WTC11 (cell line): ENCODE measurements at regions not wholly inside any gene's neighbourhood (a gene's known extent, or its start where the extent isn't known, plus 50 kb on each side); places are given as distances from the start of the nearest gene placed in this dataset.

Experiments
- ATAC-seq: fragments of 200-7000 bp; cut with Tn5 transposase; 2 replicates; pipeline ENCODE4 v1.10.0; 2021; ENCODE audit warnings: mild to moderate bottlenecking, moderate library complexity
- CTCF ChIA-PET: fragments of 300-600 bp; sonication (Branson Sonifier 250); formaldehyde crosslinking; loops from one replicate; lab custom pipeline; 2021; ENCODE audit warnings: antibody characterized with exemption; lab: Charles Lee
- POLR2A ChIA-PET: fragments of 350-600 bp; sonication (Branson Sonifier 250); formaldehyde crosslinking; loops from one replicate; lab custom pipeline; 2021; ENCODE audit warnings: antibody characterized with exemption; lab: Charles Lee
- DNase-seq: peaks from one replicate; pipeline ENCODE4 v3.0.0; 2021; ENCODE audit warnings: low spot score
- H3K27ac Mint-ChIP-seq: 2 replicates; pipeline ENCODE4 v1.8.0; 2021; ENCODE audit warnings: mixed read lengths
- H3K27me3 Mint-ChIP-seq: 2 replicates; pipeline ENCODE4 v1.8.0; 2021; ENCODE audit warnings: low read depth, mild to moderate bottlenecking, moderate library complexity, mixed read lengths
- H3K36me3 Mint-ChIP-seq: 2 replicates; pipeline ENCODE4 v1.8.0; 2021; ENCODE audit warnings: mixed read lengths
- H3K4me1 Mint-ChIP-seq: 2 replicates; pipeline ENCODE4 v1.8.0; 2022; ENCODE audit warnings: mixed read lengths
- H3K4me3 Mint-ChIP-seq: 2 replicates; pipeline ENCODE4 v1.8.0; 2021; ENCODE audit warnings: mild to moderate bottlenecking, moderate library complexity, mixed read lengths
- H3K9me3 Mint-ChIP-seq: 2 replicates; pipeline ENCODE4 v1.8.0; 2021; ENCODE audit warnings: mixed read lengths
- ATF1 ChIP-seq: sonication (generic); formaldehyde crosslinking; IDR thresholded peaks from 2 replicates; pipeline ENCODE4 v1.8.1; 2023; ENCODE audit warnings: mild to moderate bottlenecking, moderate library complexity, missing genetic modification reagents
- CREB1 ChIP-seq: sonication (generic); formaldehyde crosslinking; IDR thresholded peaks from 2 replicates; pipeline ENCODE4 v1.8.0; 2023; ENCODE audit warnings: mild to moderate bottlenecking, missing genetic modification reagents
- ELF4 ChIP-seq: sonication (generic); formaldehyde crosslinking; IDR thresholded peaks from 2 replicates; pipeline ENCODE4 v1.8.1; 2022; ENCODE audit warnings: low read depth, mild to moderate bottlenecking, moderate library complexity, missing genetic modification reagents
- IRF2 ChIP-seq: sonication (generic); formaldehyde crosslinking; IDR thresholded peaks from 2 replicates; pipeline ENCODE4 v1.8.0; 2022; ENCODE audit warnings: low read depth, missing genetic modification reagents, borderline replicate concordance
- KAT7 ChIP-seq: sonication (generic); formaldehyde crosslinking; IDR thresholded peaks from 2 replicates; pipeline ENCODE4 v1.8.1; 2023; ENCODE audit warnings: missing genetic modification reagents, mild to moderate bottlenecking, borderline replicate concordance
- NFATC4 ChIP-seq: fragments of 250-450 bp; sonication (Bioruptor Pico); IDR thresholded peaks from 2 replicates; pipeline ENCODE4 v1.9.0; 2021; ENCODE audit warnings: mild to moderate bottlenecking
- NR1H2 ChIP-seq: sonication (generic); formaldehyde crosslinking; IDR thresholded peaks from 2 replicates; pipeline ENCODE4 v1.9.0; 2021; ENCODE audit warnings: mild to moderate bottlenecking, moderate library complexity, missing genetic modification reagents
- NR2C2 ChIP-seq: sonication (generic); formaldehyde crosslinking; IDR thresholded peaks from 2 replicates; pipeline ENCODE4 v1.8.0; 2022; ENCODE audit warnings: mild to moderate bottlenecking, missing genetic modification reagents
- PRRX2 ChIP-seq: fragments of 250-450 bp; sonication (Bioruptor Pico); IDR thresholded peaks from 2 replicates; pipeline ENCODE4 v1.8.0; 2021; ENCODE audit warnings: mild to moderate bottlenecking
- RELA ChIP-seq: sonication (generic); formaldehyde crosslinking; IDR thresholded peaks from 2 replicates; pipeline ENCODE4 v1.8.1; 2022; ENCODE audit warnings: missing genetic modification reagents, mild to moderate bottlenecking, borderline replicate concordance
- RORB ChIP-seq: fragments of 250-450 bp; sonication (Bioruptor Pico); IDR thresholded peaks from 2 replicates; pipeline ENCODE4 v1.9.0; 2021; ENCODE audit warnings: mild to moderate bottlenecking
- SMAD4 ChIP-seq: sonication (generic); formaldehyde crosslinking; IDR thresholded peaks from 2 replicates; pipeline ENCODE4 v1.8.0; 2022; ENCODE audit warnings: mild to moderate bottlenecking, missing genetic modification reagents
- SP1 ChIP-seq: sonication (generic); formaldehyde crosslinking; conservative IDR thresholded peaks from 2 replicates; pipeline ENCODE4 v1.8.1; 2022; ENCODE audit warnings: missing genetic modification reagents
- ZNF121 ChIP-seq: sonication (generic); formaldehyde crosslinking; IDR thresholded peaks from 2 replicates; pipeline ENCODE4 v1.8.0; 2023; ENCODE audit warnings: missing genetic modification reagents
- ZNF138 ChIP-seq: sonication (generic); formaldehyde crosslinking; conservative IDR thresholded peaks from 2 replicates; pipeline ENCODE4 v1.8.1; 2022; ENCODE audit warnings: mild to moderate bottlenecking, moderate library complexity, missing genetic modification reagents
- ZNF317 ChIP-seq: sonication (generic); formaldehyde crosslinking; IDR thresholded peaks from 2 replicates; pipeline ENCODE4 v1.8.1; 2023; ENCODE audit warnings: low read depth, mild to moderate bottlenecking, moderate library complexity, missing genetic modification reagents, borderline replicate concordance
- ZNF396 ChIP-seq: fragments of 250-450 bp; sonication (Bioruptor Pico); IDR thresholded peaks from 2 replicates; pipeline ENCODE4 v1.8.0; 2021; ENCODE audit warnings: mild to moderate bottlenecking, moderate library complexity, borderline replicate concordance
- ZNF416 ChIP-seq: fragments of 250-450 bp; sonication (Bioruptor Pico); IDR thresholded peaks from 2 replicates; pipeline ENCODE4 v1.9.0; 2021; ENCODE audit warnings: mild to moderate bottlenecking, inconsistent platforms
- ZNF423 ChIP-seq: fragments of 250-450 bp; sonication (Bioruptor Pico); IDR thresholded peaks from 2 replicates; pipeline ENCODE4 v2.1.2; 2022; ENCODE audit warnings: mild to moderate bottlenecking, moderate library complexity
- TF ChIP-seq, protein P1 (sequence below): sonication (generic); formaldehyde crosslinking; IDR thresholded peaks from 2 replicates; pipeline ENCODE4 v1.8.1; 2022; ENCODE audit warnings: missing genetic modification reagents, borderline replicate concordance
- TF ChIP-seq, protein P2 (sequence below): sonication (generic); formaldehyde crosslinking; IDR thresholded peaks from 2 replicates; pipeline ENCODE4 v1.8.0; 2022; ENCODE audit warnings: mild to moderate bottlenecking, missing genetic modification reagents
- TF ChIP-seq, protein P3 (sequence below): sonication (generic); formaldehyde crosslinking; IDR thresholded peaks from 2 replicates; pipeline ENCODE4 v1.8.1; 2023; ENCODE audit warnings: mild to moderate bottlenecking, missing genetic modification reagents, moderate library complexity
- TF ChIP-seq, protein P4 (sequence below): sonication (generic); formaldehyde crosslinking; IDR thresholded peaks from 2 replicates; pipeline ENCODE4 v1.8.1; 2023; ENCODE audit warnings: mild to moderate bottlenecking, missing genetic modification reagents
- TF ChIP-seq, protein P5 (sequence below): sonication (generic); formaldehyde crosslinking; IDR thresholded peaks from 2 replicates; pipeline ENCODE4 v1.8.0; 2023; ENCODE audit warnings: missing genetic modification reagents
- TF ChIP-seq, protein P6 (sequence below): sonication (generic); formaldehyde crosslinking; IDR thresholded peaks from 2 replicates; pipeline ENCODE4 v1.8.1; 2022; ENCODE audit warnings: low read depth, missing genetic modification reagents, borderline replicate concordance
- TF ChIP-seq, protein P7 (sequence below): sonication (generic); formaldehyde crosslinking; IDR thresholded peaks from 2 replicates; pipeline ENCODE4 v1.8.1; 2022; ENCODE audit warnings: low read depth, mild to moderate bottlenecking, moderate library complexity, missing genetic modification reagents, borderline replicate concordance
- TF ChIP-seq, protein P8 (sequence below): sonication (generic); formaldehyde crosslinking; IDR thresholded peaks from 2 replicates; pipeline ENCODE4 v1.8.0; 2022; ENCODE audit warnings: mild to moderate bottlenecking, missing genetic modification reagents

DNA sequence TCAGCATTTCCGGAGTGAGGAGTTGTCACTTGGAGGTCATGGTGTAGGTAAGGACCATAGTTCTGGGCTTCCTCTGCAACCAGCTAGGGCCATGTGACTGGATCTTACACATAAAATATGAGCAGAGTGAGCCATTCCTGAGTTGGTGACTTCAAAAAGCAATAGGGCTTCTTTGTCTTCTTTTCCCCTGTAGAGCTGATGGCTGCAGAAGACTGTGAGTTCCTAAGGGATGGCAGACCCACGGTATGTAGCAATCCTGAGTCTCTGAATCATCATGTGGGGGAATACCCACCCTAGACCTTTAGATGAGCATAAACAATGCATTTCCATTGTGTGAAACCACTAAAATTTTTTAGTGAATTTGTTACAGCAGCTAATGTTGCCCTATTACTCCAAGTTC is 151.1 kb upstream of the TBX3 start:
- peaks cover 20% of the 10 kb centered on the region for H3K9me3 Mint-ChIP-seq
- DNase-seq, result no peak
- ChIA-PET POLR2A (no interaction called here), CTCF (no interaction called here)
- H3K4me3 Mint-ChIP-seq, result no peak overlapping the region
- H3K27ac Mint-ChIP-seq, result no peak overlapping the region
- H3K36me3 Mint-ChIP-seq, result peaks cover 7% of the 10 kb centered on the region; the same call in 1 of the 2 replicates
- H3K4me1 Mint-ChIP-seq, result 0 out of 2 replicates have a peak, but pooled peaks cover 2% of the 10 kb centered on the region
- no peaks in the 10 kb centered on the region; the same call in 1 of the 2 replicates for H3K27me3 Mint-ChIP-seq
- no peak for ATAC-seq
- TF ChIP-seq, protein P1, sequence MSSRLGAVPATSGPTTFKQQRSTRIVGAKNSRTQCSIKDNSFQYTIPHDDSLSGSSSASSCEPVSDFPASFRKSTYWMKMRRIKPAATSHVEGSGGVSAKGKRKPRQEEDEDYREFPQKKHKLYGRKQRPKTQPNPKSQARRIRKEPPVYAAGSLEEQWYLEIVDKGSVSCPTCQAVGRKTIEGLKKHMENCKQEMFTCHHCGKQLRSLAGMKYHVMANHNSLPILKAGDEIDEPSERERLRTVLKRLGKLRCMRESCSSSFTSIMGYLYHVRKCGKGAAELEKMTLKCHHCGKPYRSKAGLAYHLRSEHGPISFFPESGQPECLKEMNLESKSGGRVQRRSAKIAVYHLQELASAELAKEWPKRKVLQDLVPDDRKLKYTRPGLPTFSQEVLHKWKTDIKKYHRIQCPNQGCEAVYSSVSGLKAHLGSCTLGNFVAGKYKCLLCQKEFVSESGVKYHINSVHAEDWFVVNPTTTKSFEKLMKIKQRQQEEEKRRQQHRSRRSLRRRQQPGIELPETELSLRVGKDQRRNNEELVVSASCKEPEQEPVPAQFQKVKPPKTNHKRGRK, result no peak
- no peak for TF ChIP-seq ZNF416 (CRISPR knock-in tag)
- TF ChIP-seq KAT7 (CRISPR knock-in tag), result no peak
- no peak for TF ChIP-seq NR2C2
- TF ChIP-seq CREB1 (CRISPR knock-in tag), result no peak
- TF ChIP-seq ZNF396 (CRISPR knock-in tag), result no peak
- TF ChIP-seq NR1H2 (CRISPR knock-in tag), result no peak
- TF ChIP-seq, protein P2, sequence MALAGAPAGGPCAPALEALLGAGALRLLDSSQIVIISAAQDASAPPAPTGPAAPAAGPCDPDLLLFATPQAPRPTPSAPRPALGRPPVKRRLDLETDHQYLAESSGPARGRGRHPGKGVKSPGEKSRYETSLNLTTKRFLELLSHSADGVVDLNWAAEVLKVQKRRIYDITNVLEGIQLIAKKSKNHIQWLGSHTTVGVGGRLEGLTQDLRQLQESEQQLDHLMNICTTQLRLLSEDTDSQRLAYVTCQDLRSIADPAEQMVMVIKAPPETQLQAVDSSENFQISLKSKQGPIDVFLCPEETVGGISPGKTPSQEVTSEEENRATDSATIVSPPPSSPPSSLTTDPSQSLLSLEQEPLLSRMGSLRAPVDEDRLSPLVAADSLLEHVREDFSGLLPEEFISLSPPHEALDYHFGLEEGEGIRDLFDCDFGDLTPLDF (CRISPR knock-in tag), result no peak
- TF ChIP-seq PRRX2, result no peak
- TF ChIP-seq SMAD4 (CRISPR knock-in tag), result no peak
- TF ChIP-seq ZNF138 (CRISPR knock-in tag), result no peak
- TF ChIP-seq, protein P3, sequence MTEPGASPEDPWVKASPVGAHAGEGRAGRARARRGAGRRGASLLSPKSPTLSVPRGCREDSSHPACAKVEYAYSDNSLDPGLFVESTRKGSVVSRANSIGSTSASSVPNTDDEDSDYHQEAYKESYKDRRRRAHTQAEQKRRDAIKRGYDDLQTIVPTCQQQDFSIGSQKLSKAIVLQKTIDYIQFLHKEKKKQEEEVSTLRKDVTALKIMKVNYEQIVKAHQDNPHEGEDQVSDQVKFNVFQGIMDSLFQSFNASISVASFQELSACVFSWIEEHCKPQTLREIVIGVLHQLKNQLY, result no peak
- TF ChIP-seq SP1 (CRISPR knock-in tag), result no peak
- TF ChIP-seq ZNF317 (CRISPR knock-in tag), result no peak
- TF ChIP-seq ZNF423 (CRISPR knock-in tag), result no peak
- no peak for TF ChIP-seq ATF1 (CRISPR knock-in tag)
- TF ChIP-seq, protein P4, sequence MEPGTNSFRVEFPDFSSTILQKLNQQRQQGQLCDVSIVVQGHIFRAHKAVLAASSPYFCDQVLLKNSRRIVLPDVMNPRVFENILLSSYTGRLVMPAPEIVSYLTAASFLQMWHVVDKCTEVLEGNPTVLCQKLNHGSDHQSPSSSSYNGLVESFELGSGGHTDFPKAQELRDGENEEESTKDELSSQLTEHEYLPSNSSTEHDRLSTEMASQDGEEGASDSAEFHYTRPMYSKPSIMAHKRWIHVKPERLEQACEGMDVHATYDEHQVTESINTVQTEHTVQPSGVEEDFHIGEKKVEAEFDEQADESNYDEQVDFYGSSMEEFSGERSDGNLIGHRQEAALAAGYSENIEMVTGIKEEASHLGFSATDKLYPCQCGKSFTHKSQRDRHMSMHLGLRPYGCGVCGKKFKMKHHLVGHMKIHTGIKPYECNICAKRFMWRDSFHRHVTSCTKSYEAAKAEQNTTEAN (CRISPR knock-in tag), result no peak

DNA sequence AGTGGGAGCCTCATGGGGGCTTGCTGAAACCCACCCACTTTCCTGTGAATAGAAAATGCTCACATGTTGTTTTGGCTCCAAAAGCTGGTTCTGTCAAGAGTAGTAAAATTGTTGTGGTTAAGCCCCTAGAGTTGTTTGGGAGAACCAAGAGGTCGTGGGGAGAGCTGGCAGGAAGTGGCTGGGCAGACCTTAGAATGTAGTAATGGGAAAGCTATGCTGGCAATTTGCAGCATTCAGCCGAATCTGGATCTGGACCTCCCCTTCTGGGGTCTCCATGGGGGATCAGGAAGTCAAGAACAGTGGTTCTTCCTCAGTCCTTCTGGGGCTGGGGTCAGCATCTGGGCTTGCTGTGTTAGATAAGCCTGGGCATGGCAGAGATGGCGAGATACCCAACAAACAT is 150.6 kb upstream of the TBX3 start:
- no peaks in the 10 kb centered on the region; the same call in 1 of the 2 replicates for H3K27me3 Mint-ChIP-seq
- H3K36me3 Mint-ChIP-seq, result peaks cover 7% of the 10 kb centered on the region; the same call in 1 of the 2 replicates
- no peak for DNase-seq
- peaks cover 20% of the 10 kb centered on the region for H3K9me3 Mint-ChIP-seq
- H3K4me1 Mint-ChIP-seq, result 0 out of 2 replicates have a peak, but pooled peaks cover 2% of the 10 kb centered on the region
- ChIA-PET CTCF (no interaction called here), POLR2A (no interaction called here)
- no peak overlapping the region for H3K4me3 Mint-ChIP-seq
- no peak for ATAC-seq
- no peak overlapping the region for H3K27ac Mint-ChIP-seq
- TF ChIP-seq ZNF121 (CRISPR knock-in tag) (no peak), ELF4 (no peak), ZNF416 (CRISPR knock-in tag) (no peak), RELA (CRISPR knock-in tag) (no peak), RORB (CRISPR knock-in tag) (no peak), NFATC4 (CRISPR knock-in tag) (no peak), IRF2 (CRISPR knock-in tag) (no peak)
- TF ChIP-seq, protein P5, sequence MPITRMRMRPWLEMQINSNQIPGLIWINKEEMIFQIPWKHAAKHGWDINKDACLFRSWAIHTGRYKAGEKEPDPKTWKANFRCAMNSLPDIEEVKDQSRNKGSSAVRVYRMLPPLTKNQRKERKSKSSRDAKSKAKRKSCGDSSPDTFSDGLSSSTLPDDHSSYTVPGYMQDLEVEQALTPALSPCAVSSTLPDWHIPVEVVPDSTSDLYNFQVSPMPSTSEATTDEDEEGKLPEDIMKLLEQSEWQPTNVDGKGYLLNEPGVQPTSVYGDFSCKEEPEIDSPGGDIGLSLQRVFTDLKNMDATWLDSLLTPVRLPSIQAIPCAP (CRISPR knock-in tag), result no peak
- TF ChIP-seq, protein P6, sequence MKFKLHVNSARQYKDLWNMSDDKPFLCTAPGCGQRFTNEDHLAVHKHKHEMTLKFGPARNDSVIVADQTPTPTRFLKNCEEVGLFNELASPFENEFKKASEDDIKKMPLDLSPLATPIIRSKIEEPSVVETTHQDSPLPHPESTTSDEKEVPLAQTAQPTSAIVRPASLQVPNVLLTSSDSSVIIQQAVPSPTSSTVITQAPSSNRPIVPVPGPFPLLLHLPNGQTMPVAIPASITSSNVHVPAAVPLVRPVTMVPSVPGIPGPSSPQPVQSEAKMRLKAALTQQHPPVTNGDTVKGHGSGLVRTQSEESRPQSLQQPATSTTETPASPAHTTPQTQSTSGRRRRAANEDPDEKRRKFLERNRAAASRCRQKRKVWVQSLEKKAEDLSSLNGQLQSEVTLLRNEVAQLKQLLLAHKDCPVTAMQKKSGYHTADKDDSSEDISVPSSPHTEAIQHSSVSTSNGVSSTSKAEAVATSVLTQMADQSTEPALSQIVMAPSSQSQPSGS, result no peak
- TF ChIP-seq, protein P7, sequence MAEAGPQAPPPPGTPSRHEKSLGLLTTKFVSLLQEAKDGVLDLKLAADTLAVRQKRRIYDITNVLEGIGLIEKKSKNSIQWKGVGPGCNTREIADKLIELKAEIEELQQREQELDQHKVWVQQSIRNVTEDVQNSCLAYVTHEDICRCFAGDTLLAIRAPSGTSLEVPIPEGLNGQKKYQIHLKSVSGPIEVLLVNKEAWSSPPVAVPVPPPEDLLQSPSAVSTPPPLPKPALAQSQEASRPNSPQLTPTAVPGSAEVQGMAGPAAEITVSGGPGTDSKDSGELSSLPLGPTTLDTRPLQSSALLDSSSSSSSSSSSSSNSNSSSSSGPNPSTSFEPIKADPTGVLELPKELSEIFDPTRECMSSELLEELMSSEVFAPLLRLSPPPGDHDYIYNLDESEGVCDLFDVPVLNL, result no peak
- TF ChIP-seq, protein P1, result no peak
- TF ChIP-seq, protein P8, sequence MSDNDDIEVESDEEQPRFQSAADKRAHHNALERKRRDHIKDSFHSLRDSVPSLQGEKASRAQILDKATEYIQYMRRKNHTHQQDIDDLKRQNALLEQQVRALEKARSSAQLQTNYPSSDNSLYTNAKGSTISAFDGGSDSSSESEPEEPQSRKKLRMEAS (CRISPR knock-in tag), result no peak
